ENCODE measurements at regions not wholly inside any gene's neighbourhood (a gene's known extent, or its start where the extent isn't known, plus 50 kb on each side); places are given as distances from the start of the nearest gene placed in this dataset.

DNA sequence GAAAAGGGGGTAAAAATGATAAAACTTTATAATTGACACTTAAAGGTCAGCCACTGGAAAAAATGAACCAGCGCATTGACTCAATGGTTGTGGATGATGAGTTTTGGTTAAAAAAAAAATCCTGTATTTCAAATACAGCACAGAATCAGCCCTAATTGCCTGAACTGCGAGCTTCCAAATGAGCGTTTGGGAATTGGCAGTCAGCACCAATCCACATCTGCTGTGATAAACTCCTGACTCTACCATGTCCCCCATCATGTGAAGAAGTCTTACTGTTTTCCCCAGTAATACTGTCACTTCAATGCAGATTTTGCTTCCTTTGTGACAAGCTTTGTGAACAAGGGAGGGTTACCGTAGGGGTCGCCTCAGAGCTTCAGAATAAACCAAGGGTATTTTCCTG is 235.4 kb downstream of the EBLN2 start:
- CTCF ChIA-PET = no interaction called here
- POLR2A ChIA-PET (ENCODE audit: low non-redundant PET) = no interaction called here
- H3K27ac ChIP-seq = no peak overlapping the region
- no peak for DNase-seq (ENCODE audit: low spot score)
- TF ChIP-seq CTCF (conservative IDR thresholded peaks at IDR 0.05; ENCODE audit: low read depth) = no peak

GRCh38 chr3:73298243-73299183 is 237.1 kb downstream of the EBLN2 start:
- DNase-seq (ENCODE audit: low spot score) = no peak
- POLR2A ChIA-PET (ENCODE audit: low non-redundant PET) = no interaction called here
- CTCF ChIA-PET = interaction anchor here (1.2 kb wide), 1 partner anchor 186 kb away, joined by 4 read pairs; no protein-coding TSS in a partner anchor
- no peak for TF ChIP-seq CTCF (conservative IDR thresholded peaks at IDR 0.05; ENCODE audit: low read depth)
- no peak overlapping the region for H3K27ac ChIP-seq

DNA sequence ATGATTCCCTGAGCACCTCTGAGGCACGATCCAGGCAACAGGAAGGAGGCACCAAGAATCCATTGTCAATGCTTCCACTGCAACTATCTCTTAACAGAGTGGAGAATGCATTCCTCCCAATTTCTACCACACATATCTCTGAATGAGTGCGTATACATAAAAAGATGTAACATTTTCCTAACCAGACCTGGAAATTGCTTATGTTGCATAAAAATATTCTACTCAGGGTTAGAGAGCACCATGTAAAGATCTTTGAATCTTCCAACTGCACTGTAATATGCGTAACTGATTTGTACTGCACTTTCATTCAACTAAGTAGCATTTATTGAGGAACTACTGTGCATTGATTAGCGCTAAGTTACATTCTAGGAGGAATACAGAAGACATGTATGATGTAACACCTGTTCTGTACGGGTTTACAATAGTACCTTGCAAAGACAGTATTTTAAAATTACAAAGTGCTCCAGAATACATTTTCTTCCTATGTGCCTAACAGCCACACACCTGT is 237.8 kb downstream of the EBLN2 start:
- POLR2A ChIA-PET (ENCODE audit: low non-redundant PET) = no interaction called here
- CTCF ChIA-PET = no interaction called here
- H3K27ac ChIP-seq = no peak overlapping the region
- no peak for DNase-seq (ENCODE audit: low spot score)
- no peak for TF ChIP-seq CTCF (conservative IDR thresholded peaks at IDR 0.05; ENCODE audit: low read depth)

GRCh38 chr3:73314151-73314951 is 252.9 kb downstream of the EBLN2 start:
- DNase-seq (ENCODE audit: low spot score) = no peak
- no peak overlapping the region for H3K27ac ChIP-seq
- ChIA-PET POLR2A (ENCODE audit: low non-redundant PET) (no interaction called here), CTCF (no interaction called here)
- TF ChIP-seq CTCF (conservative IDR thresholded peaks at IDR 0.05; ENCODE audit: low read depth) = no peak

GRCh38 chr3:73315706-73316105 is 254.2 kb downstream of the EBLN2 start:
- no peak for DNase-seq (ENCODE audit: low spot score)
- TF ChIP-seq CTCF (conservative IDR thresholded peaks at IDR 0.05; ENCODE audit: low read depth) = no peak
- ChIA-PET CTCF (no interaction called here), POLR2A (ENCODE audit: low non-redundant PET) (no interaction called here)
- no peak overlapping the region for H3K27ac ChIP-seq

GRCh38 chr3:73319179-73319769 is 257.8 kb downstream of the EBLN2 start:
- no peak overlapping the region for H3K27ac ChIP-seq
- ChIA-PET POLR2A (ENCODE audit: low non-redundant PET) (no interaction called here), CTCF (no interaction called here)
- DNase-seq (ENCODE audit: low spot score) = no peak
- no peak for TF ChIP-seq CTCF (conservative IDR thresholded peaks at IDR 0.05; ENCODE audit: low read depth)

Measured in RWPE1 (cell line).